SU-DHL-6 (cell line): ENCODE measurements at regions not wholly inside any gene's neighbourhood (a gene's known extent, or its start where the extent isn't known, plus 50 kb on each side); places are given as distances from the start of the nearest gene placed in this dataset.

ENCODE experiments used
- H2AFZ ChIP-seq: fragments of 200-600 bp; sonication (generic); 2 replicates; pipeline ENCODE4 v1.6.1; 2014; ENCODE audit warnings: low read depth, mild to moderate bottlenecking, moderate library complexity, mixed read lengths, antibody characterized with exemption, low read length; ENCODE audit not compliant: severe bottlenecking
- H3F3A ChIP-seq: fragments of 200-600 bp; shearing (Covaris generic); 2 replicates; pipeline ENCODE4 v1.6.0; 2016; ENCODE audit warnings: antibody characterized with exemption, mild to moderate bottlenecking; ENCODE audit not compliant: insufficient read depth
- H3K27ac ChIP-seq: fragments of 200-600 bp; sonication (generic); 2 replicates; pipeline ENCODE4 v1.5.1; 2016; ENCODE audit warnings: low read depth, mild to moderate bottlenecking, low read length, moderate library complexity, mixed read lengths
- H3K27me3 ChIP-seq: fragments of 200-600 bp; sonication (generic), shearing (Covaris generic); 2 replicates; pipeline ENCODE4 v1.6.0; 2014; ENCODE audit warnings: mild to moderate bottlenecking, low read length
- H3K36me3 ChIP-seq: fragments of 200-600 bp; sonication (generic); 2 replicates; pipeline ENCODE4 v1.6.1; 2014; ENCODE audit warnings: mild to moderate bottlenecking, low read length, mixed read lengths
- H3K4me2 ChIP-seq: fragments of 300-600, 200-600 bp; shearing (Covaris generic), sonication (generic); 2 replicates; pipeline ENCODE4 v1.6.0; 2014; ENCODE audit warnings: low read length, low read depth, mild to moderate bottlenecking; ENCODE audit not compliant: poor library complexity, severe bottlenecking
- H3K4me3 ChIP-seq: fragments of 200-600 bp; sonication (generic); 2 replicates; pipeline ENCODE4 v1.5.1; 2014; ENCODE audit warnings: antibody characterized with exemption, low read length, mild to moderate bottlenecking, mixed read lengths; ENCODE audit not compliant: insufficient read depth, poor library complexity, severe bottlenecking
- H3K79me2 ChIP-seq: fragments of 200-600 bp; sonication (generic); 2 replicates; pipeline ENCODE4 v1.6.1; 2014; ENCODE audit warnings: mild to moderate bottlenecking, low read length, moderate library complexity; ENCODE audit not compliant: insufficient read depth
- H3K9ac ChIP-seq: fragments of 200-600 bp; sonication (generic); 2 replicates; pipeline ENCODE4 v1.7.0; 2014; ENCODE audit warnings: mild to moderate bottlenecking, low read length
- H3K9me2 ChIP-seq: fragments of 200-600 bp; sonication (generic); replicated peaks from 2 replicates; pipeline ENCODE4 v1.6.1; 2014; ENCODE audit warnings: low read length; ENCODE audit not compliant: insufficient read depth
- H3K9me3 ChIP-seq: fragments of 200-600 bp; sonication (generic); 2 replicates; pipeline ENCODE4 v1.6.1; 2014; ENCODE audit warnings: low read length, mixed read lengths; ENCODE audit not compliant: insufficient read depth
- H4K20me1 ChIP-seq: fragments of 200-600 bp; sonication (generic); 2 replicates; pipeline ENCODE4 v1.6.1; 2014; ENCODE audit warnings: low read depth, mild to moderate bottlenecking, antibody characterized with exemption, low read length, moderate library complexity, mixed read lengths
- CTCF ChIP-seq: fragments of 200-600 bp; sonication (generic); IDR thresholded peaks from one replicate; pipeline ENCODE4 v1.5.1; 2017; ENCODE audit warnings: antibody characterized with exemption, mild to moderate bottlenecking, low read length, moderate library complexity; ENCODE audit not compliant: insufficient read depth, poor library complexity, severe bottlenecking
- EZH2phosphoT487 ChIP-seq: fragments of 200-600 bp; sonication (generic), shearing (Covaris generic); conservative IDR thresholded peaks from 2 replicates; pipeline ENCODE4 v1.6.1; 2018; ENCODE audit warnings: mild to moderate bottlenecking, antibody characterized with exemption, low read length, moderate library complexity, mixed read lengths

GRCh38 chr5:124154714-124155113 is 591.7 kb downstream of the ZNF608 start:
- H3K9me2 ChIP-seq, result no peaks in the 10 kb centered on the region
- H3F3A ChIP-seq, result peaks cover 10% of the 10 kb centered on the region; the same call in 1 of the 2 replicates
- H3K27ac ChIP-seq, result no peak overlapping the region
- no peak overlapping the region for H3K4me3 ChIP-seq
- no peak overlapping the region for H3K9ac ChIP-seq
- no peaks in the 10 kb centered on the region for H3K79me2 ChIP-seq
- H3K36me3 ChIP-seq, result peaks cover 12% of the 10 kb centered on the region
- no peaks in the 10 kb centered on the region for H4K20me1 ChIP-seq
- H3K4me2 ChIP-seq, result no peak overlapping the region
- TF ChIP-seq EZH2phosphoT487 (no peak), CTCF (no peak)
- peaks cover 22% of the 10 kb centered on the region; the same call in 1 of the 2 replicates for H3K9me3 ChIP-seq
- H2AFZ ChIP-seq, result no peak overlapping the region
- no peaks in the 10 kb centered on the region for H3K27me3 ChIP-seq

- TF ChIP-seq EZH2phosphoT487 (no peak), CTCF (no peak)
- no peak overlapping the region for H3K4me3 ChIP-seq
- peaks cover 10% of the 10 kb centered on the region; the same call in 1 of the 2 replicates for H3F3A ChIP-seq
- H3K27ac ChIP-seq, result no peak overlapping the region
- no peaks in the 10 kb centered on the region for H3K9me2 ChIP-seq
- no peak overlapping the region for H3K4me2 ChIP-seq
- H4K20me1 ChIP-seq, result no peaks in the 10 kb centered on the region
- H3K9me3 ChIP-seq, result peaks cover 22% of the 10 kb centered on the region; the same call in 1 of the 2 replicates
- no peak overlapping the region for H2AFZ ChIP-seq
- no peak overlapping the region for H3K9ac ChIP-seq
- no peaks in the 10 kb centered on the region for H3K79me2 ChIP-seq
- H3K27me3 ChIP-seq, result no peaks in the 10 kb centered on the region
- peaks cover 12% of the 10 kb centered on the region for H3K36me3 ChIP-seq
These were observed 592.9 kb downstream of the ZNF608 start for GRCh38 chr5:124153588-124153987.

- H3F3A ChIP-seq, result peaks cover 6% of the 10 kb centered on the region; the same call in 1 of the 2 replicates
- no peaks in the 10 kb centered on the region; the same call in 1 of the 2 replicates for H3K9me3 ChIP-seq
- no peaks in the 10 kb centered on the region for H3K27me3 ChIP-seq
- H3K4me2 ChIP-seq, result no peak overlapping the region
- 0 out of 2 replicates have a peak, but pooled peaks cover 4% of the 10 kb centered on the region for H3K36me3 ChIP-seq
- H4K20me1 ChIP-seq, result no peaks in the 10 kb centered on the region
- no peak overlapping the region for H3K27ac ChIP-seq
- no peak overlapping the region for H2AFZ ChIP-seq
- H3K4me3 ChIP-seq, result no peak overlapping the region
- H3K79me2 ChIP-seq, result no peaks in the 10 kb centered on the region
- no peak overlapping the region for H3K9ac ChIP-seq
- no peaks in the 10 kb centered on the region for H3K9me2 ChIP-seq
- TF ChIP-seq CTCF (no peak), EZH2phosphoT487 (no peak)
These were observed 597.9 kb downstream of the ZNF608 start for GRCh38 chr5:124148574-124148973.
